ENCODE measurements at regions not wholly inside any gene's neighbourhood (a gene's known extent, or its start where the extent isn't known, plus 50 kb on each side); places are given as distances from the start of the nearest gene placed in this dataset.

GRCh38 chr10:58064714-58065528 is 202.8 kb downstream of the IPMK start:
- TF ChIP-seq CTCF (IDR thresholded peaks at IDR 0.05) (peak in 2 of 4 experiments; percentile 26 to 51), POLR2A (IDR thresholded peaks at IDR 0.05) (no peak), POLR2AphosphoS5 (IDR thresholded peaks at IDR 0.05) (no peak), EP300 (IDR thresholded peaks at IDR 0.05) (no peak)

All from sigmoid colon (tissue), 4 donors.